GM23338 (cell line): ENCODE measurements at regions not wholly inside any gene's neighbourhood (a gene's known extent, or its start where the extent isn't known, plus 50 kb on each side); places are given as distances from the start of the nearest gene placed in this dataset.
A peak's percentile ranks its signal among the peaks of the same experiment; 100 is the strongest.

Source experiments
- ATAC-seq: fragments of 200-7000 bp; cut with Tn5 transposase; 3 replicates; pipeline ENCODE4 v1.9.1; 2020
- DNase-seq: peaks from one replicate; pipeline ENCODE4 v3.0.0-alpha.2; 2015; ENCODE audit warnings: low spot score
- H2AFZ ChIP-seq: fragments of 200-600 bp; sonication (generic); 2 replicates; pipeline ENCODE4 v1.8.0; 2016; ENCODE audit warnings: antibody characterized with exemption, mild to moderate bottlenecking, moderate library complexity
- H3F3A ChIP-seq: fragments of 200-600 bp; sonication (generic); replicated peaks from 2 replicates; pipeline ENCODE4 v1.8.0; 2017; ENCODE audit warnings: antibody characterized with exemption, mixed run types, low read depth
- H3K27ac ChIP-seq: fragments of 200-600 bp; sonication (generic); 2 replicates; pipeline ENCODE4 v1.6.1; 2016; ENCODE audit warnings: low read depth
- H3K27me3 ChIP-seq: fragments of 200-600 bp; sonication (generic); 2 replicates; pipeline ENCODE4 v1.8.0; 2016; ENCODE audit warnings: mild to moderate bottlenecking, mixed run types, moderate library complexity; ENCODE audit not compliant: insufficient read depth
- H3K36me3 ChIP-seq: fragments of 200-600 bp; sonication (generic); 2 replicates; pipeline ENCODE4 v1.8.0; 2016; ENCODE audit warnings: mild to moderate bottlenecking; ENCODE audit not compliant: insufficient read depth
- H3K4me1 ChIP-seq: fragments of 200-600 bp; sonication (generic); 2 replicates; pipeline ENCODE4 v1.8.0; 2016; ENCODE audit warnings: mild to moderate bottlenecking, moderate library complexity; ENCODE audit not compliant: insufficient read depth
- H3K4me2 ChIP-seq: fragments of 200-600 bp; sonication (generic); 2 replicates; pipeline ENCODE4 v1.7.1; 2017; ENCODE audit warnings: mixed run types
- H3K4me3 ChIP-seq: fragments of 200-600 bp; sonication (generic); 2 replicates; pipeline ENCODE4 v1.6.1; 2016; ENCODE audit warnings: mixed run types
- H3K79me2 ChIP-seq: fragments of 200-600 bp; sonication (generic); replicated peaks from 2 replicates; pipeline ENCODE4 v1.8.0; 2017; ENCODE audit warnings: mild to moderate bottlenecking; ENCODE audit not compliant: insufficient read depth
- H3K9me2 ChIP-seq: fragments of 200-600 bp; sonication (generic); 2 replicates; pipeline ENCODE4 v1.8.0; 2017; ENCODE audit not compliant: insufficient read depth
- H4K20me1 ChIP-seq: fragments of 200-600 bp; sonication (generic); replicated peaks from 2 replicates; pipeline ENCODE4 v1.8.0; 2017; ENCODE audit warnings: mild to moderate bottlenecking; ENCODE audit not compliant: insufficient read depth
- H3K27ac Mint-ChIP-seq: 2 replicates; pipeline ENCODE4 v1.8.0; 2020; ENCODE audit warnings: inconsistent platforms, mild to moderate bottlenecking, moderate library complexity, mixed read lengths
- H3K27me3 Mint-ChIP-seq: 3 replicates; pipeline ENCODE4 v1.8.0; 2022; ENCODE audit warnings: low read depth, mild to moderate bottlenecking, moderate library complexity, mixed read lengths, inconsistent platforms; ENCODE audit not compliant: insufficient read depth, poor library complexity
- H3K36me3 Mint-ChIP-seq: 3 replicates; pipeline ENCODE4 v1.8.0; 2021; ENCODE audit warnings: low read depth, mild to moderate bottlenecking, inconsistent platforms, moderate library complexity, mixed read lengths
- H3K4me1 Mint-ChIP-seq: 3 replicates; pipeline ENCODE4 v1.8.0; 2020; ENCODE audit warnings: mild to moderate bottlenecking, inconsistent platforms, mixed read lengths
- H3K4me3 Mint-ChIP-seq: 3 replicates; pipeline ENCODE4 v1.8.0; 2021; ENCODE audit warnings: moderate library complexity, mild to moderate bottlenecking, inconsistent platforms, mixed read lengths
- H3K9me3 Mint-ChIP-seq: 3 replicates; pipeline ENCODE4 v1.8.0; 2020; ENCODE audit warnings: moderate library complexity, mild to moderate bottlenecking, inconsistent platforms, mixed read lengths
- EZH2 ChIP-seq: fragments of 200-600 bp; sonication (generic); IDR thresholded peaks from one replicate; pipeline ENCODE4 v1.8.0; 2017; ENCODE audit warnings: antibody characterized with exemption, mild to moderate bottlenecking, low read depth; ENCODE audit not compliant: unreplicated experiment
- EZH2phosphoT487 ChIP-seq: fragments of 200-600 bp; sonication (generic); IDR thresholded peaks from one replicate; pipeline ENCODE4 v1.8.1; 2018; ENCODE audit warnings: antibody characterized with exemption; ENCODE audit not compliant: unreplicated experiment
- JUNB ChIP-seq: IDR thresholded peaks from one replicate; pipeline ENCODE4 v1.6.1; 2016; ENCODE audit warnings: antibody characterized with exemption; ENCODE audit not compliant: unreplicated experiment
- POLR2AphosphoS5 ChIP-seq: IDR thresholded peaks from 2 replicates; pipeline ENCODE4 v1.6.1; 2016; ENCODE audit warnings: antibody characterized with exemption, low read depth
- ZNF462 ChIP-seq: fragments of 250-450 bp; sonication (Bioruptor Pico); IDR thresholded peaks from 2 replicates; pipeline ENCODE4 v1.5.0; 2020; ENCODE audit warnings: mild to moderate bottlenecking, moderate library complexity

GRCh38 chr1:232144696-232145230 lies 485.2 kb downstream of the SIPA1L2 start:
- H3K4me2 ChIP-seq: no peak overlapping the region
- no peak overlapping the region for H3K4me3 ChIP-seq
- H3F3A ChIP-seq: peaks cover 7% of the 10 kb centered on the region; the same call in 1 of the 2 replicates
- H3K9me2 ChIP-seq: no peaks in the 10 kb centered on the region
- H3K36me3 ChIP-seq: no peaks in the 10 kb centered on the region
- DNase-seq (no peak), ATAC-seq (peak; percentile 7; the same call in 2 of the 3 replicates)
- no peak overlapping the region for H2AFZ ChIP-seq
- peaks cover 10% of the 10 kb centered on the region for H3K27me3 Mint-ChIP-seq
- H3K9me3 Mint-ChIP-seq: peaks cover 15% of the 10 kb centered on the region; the same call in 2 of the 3 replicates
- no peak overlapping the region for H3K27ac ChIP-seq
- no peaks in the 10 kb centered on the region for H3K27me3 ChIP-seq
- H3K4me1 Mint-ChIP-seq: peaks cover 28% of the 10 kb centered on the region
- peaks cover 10% of the 10 kb centered on the region; the same call in 1 of the 2 replicates for H4K20me1 ChIP-seq
- no peaks in the 10 kb centered on the region for H3K79me2 ChIP-seq
- peaks cover 9% of the 10 kb centered on the region; the same call in 1 of the 2 replicates for H3K4me1 ChIP-seq
- H3K4me3 Mint-ChIP-seq: no peak overlapping the region
- H3K27ac Mint-ChIP-seq: no peak overlapping the region
- H3K36me3 Mint-ChIP-seq: peaks cover 18% of the 10 kb centered on the region
- TF ChIP-seq ZNF462 (CRISPR knock-in tag): no peak
- TF ChIP-seq POLR2AphosphoS5: 0 out of 2 replicates have a peak, but pooled peaks have one; percentile 23
- no peak for TF ChIP-seq EZH2phosphoT487
- TF ChIP-seq JUNB: no peak
- TF ChIP-seq EZH2: no peak
